NB4 (cell line): ENCODE measurements at regions not wholly inside any gene's neighbourhood (a gene's known extent, or its start where the extent isn't known, plus 50 kb on each side); places are given as distances from the start of the nearest gene placed in this dataset.

Source experiments
- CTCF ChIP-seq: IDR thresholded peaks from one replicate; pipeline ENCODE4 v1.5.1; 2012; ENCODE audit warnings: low read depth, low read length
- POLR2A ChIP-seq: IDR thresholded peaks from 2 replicates; pipeline ENCODE4 v1.6.1; 2011; ENCODE audit warnings: mild to moderate bottlenecking; ENCODE audit not compliant: insufficient read length; ENCODE audit errors: extremely low read depth

GRCh38 chr1:80896781-80897356 is 903.9 kb upstream of the ADGRL2 start:
- TF ChIP-seq CTCF (no peak), POLR2A (no peak)
